CD4-positive, alpha-beta T cell treated with Interleukin-6 for 4 hours (primary cell): ENCODE measurements at regions not wholly inside any gene's neighbourhood (a gene's known extent, or its start where the extent isn't known, plus 50 kb on each side); places are given as distances from the start of the nearest gene placed in this dataset.

ENCODE experiments used
- DNase-seq: peaks from one replicate; pipeline ENCODE4 v3.0.0-alpha.2; 2020; ENCODE audit warnings: mixed read lengths

GRCh38 chr4:130393231-130393630 is 1297.3 kb downstream of the C4orf33 start:
- DNase-seq = no peak

- DNase-seq = no peak
Measured at GRCh38 chr4:130393642-130394041, 1297.7 kb downstream of the C4orf33 start.

GRCh38 chr4:130395871-130396270 is 1299.9 kb downstream of the C4orf33 start:
- DNase-seq = no peak

- no peak for DNase-seq
Measured at GRCh38 chr4:130403221-130403620, 1307.3 kb downstream of the C4orf33 start.

GRCh38 chr4:130416228-130416627 is 1320.3 kb downstream of the C4orf33 start:
- DNase-seq = no peak

GRCh38 chr4:130419211-130419975 is 1323.4 kb downstream of the C4orf33 start:
- no peak for DNase-seq

- DNase-seq = no peak
Measured at GRCh38 chr4:130422261-130422660, 1326.3 kb downstream of the C4orf33 start.

GRCh38 chr4:130424211-130424610 is 1328.3 kb downstream of the C4orf33 start:
- no peak for DNase-seq

- DNase-seq = no peak
Measured at GRCh38 chr4:130432289-130432688, 1336.3 kb downstream of the C4orf33 start.

GRCh38 chr4:130449741-130450140 is 1353.8 kb downstream of the C4orf33 start:
- no peak for DNase-seq

GRCh38 chr4:130468340-130468739 is 1372.4 kb downstream of the C4orf33 start:
- no peak for DNase-seq

- no peak for DNase-seq
Measured at GRCh38 chr4:130478406-130478805, 1382.5 kb downstream of the C4orf33 start.

GRCh38 chr4:130479020-130479419 is 1383.1 kb downstream of the C4orf33 start:
- DNase-seq = no peak

GRCh38 chr4:130479674-130480073 is 1383.7 kb downstream of the C4orf33 start:
- no peak for DNase-seq

- no peak for DNase-seq
Measured at GRCh38 chr4:130484826-130485225, 1388.9 kb downstream of the C4orf33 start.

- no peak for DNase-seq
Measured at GRCh38 chr4:130485371-130485770, 1389.4 kb downstream of the C4orf33 start.

- no peak for DNase-seq
Measured at GRCh38 chr4:130486186-130486585, 1390.2 kb downstream of the C4orf33 start.

- no peak for DNase-seq
Measured at GRCh38 chr4:130486841-130487240, 1390.9 kb downstream of the C4orf33 start.

GRCh38 chr4:130510661-130511060 is 1414.7 kb downstream of the C4orf33 start:
- no peak for DNase-seq

- no peak for DNase-seq
Measured at GRCh38 chr4:130511776-130512175, 1415.8 kb downstream of the C4orf33 start.

- DNase-seq = no peak
Measured at GRCh38 chr4:130524057-130524456, 1428.1 kb downstream of the C4orf33 start.

- DNase-seq = no peak
Measured at GRCh38 chr4:130530505-130530904, 1434.6 kb downstream of the C4orf33 start.

GRCh38 chr4:130534651-130535050 is 1438.7 kb downstream of the C4orf33 start:
- no peak for DNase-seq

- no peak for DNase-seq
Measured at GRCh38 chr4:130542953-130543352, 1447.0 kb downstream of the C4orf33 start.

- no peak for DNase-seq
Measured at GRCh38 chr4:130545171-130545570, 1449.2 kb downstream of the C4orf33 start.
